ENCODE measurements at regions not wholly inside any gene's neighbourhood (a gene's known extent, or its start where the extent isn't known, plus 50 kb on each side); places are given as distances from the start of the nearest gene placed in this dataset.

DNA sequence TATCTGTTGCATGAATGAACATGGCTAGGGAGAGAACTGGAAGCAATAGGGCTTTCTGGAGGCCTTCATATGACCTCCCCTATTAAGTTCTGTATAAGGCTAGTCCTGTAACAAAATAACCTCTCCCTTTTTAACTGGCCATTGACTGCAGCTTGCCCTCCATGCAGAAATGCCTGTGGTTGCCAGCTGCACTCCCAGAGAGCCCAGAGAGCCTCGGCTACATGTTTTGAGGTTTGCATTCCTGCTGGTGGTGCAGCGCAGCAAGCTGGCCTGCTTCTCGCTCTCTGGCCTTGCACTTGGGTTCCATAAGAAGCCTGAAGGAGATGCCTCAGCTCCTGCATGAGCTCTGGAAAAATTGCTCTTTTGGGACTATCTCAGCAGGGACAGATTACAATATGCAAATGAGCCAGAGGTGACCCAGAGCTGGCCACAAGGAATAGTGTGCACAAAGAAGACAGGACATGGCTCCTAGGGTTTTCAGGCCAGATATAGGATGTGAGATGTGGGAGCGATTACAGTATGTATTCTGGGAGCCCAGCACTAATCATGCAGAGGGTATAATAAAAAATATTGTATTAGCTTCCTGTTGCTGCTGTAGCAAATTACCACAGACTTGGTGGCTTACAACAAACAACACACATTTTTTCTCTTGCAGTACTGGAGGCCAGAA is 186.7 kb downstream of the INSIG2 start:
- Histone ChIP-seq H3K4me3 (ENCODE audit: low read depth in 1 of 3, low read length in 3 of 3) (no peak overlapping the region), H3K27ac (ENCODE audit: low read depth in 1 of 2, low read length in 2 of 2) (no peak overlapping the region), H3K9ac (ENCODE audit: low read depth in 1 of 2, low read length in 2 of 2) (no peak overlapping the region), H3K27me3 (ENCODE audit: control insufficient read depth in 4 of 4, insufficient read depth in 4 of 4, low read length in 3 of 4) (no peaks in the 10 kb centered on the region), H3K36me3 (ENCODE audit: control insufficient read depth in 4 of 4, insufficient read depth in 3 of 4, low read depth in 1 of 4, low read length in 3 of 4) (no peaks in the 10 kb centered on the region), H3K9me3 (ENCODE audit: control insufficient read depth in 4 of 4, low read length in 3 of 4) (no peaks in the 10 kb centered on the region), H3K4me1 (ENCODE audit: control insufficient read depth in 4 of 4, insufficient read depth in 4 of 4, low read length in 3 of 4) (no peaks in the 10 kb centered on the region)
- no peak for DNase-seq (ENCODE audit: low spot score)
- 89% methylated on average over 4 of the region's 4 CpGs for WGBS
- TF ChIP-seq TAF1 (conservative IDR thresholded peaks at IDR 0.05) (no peak), GABPA (IDR thresholded peaks at IDR 0.05 in 1 of 2, conservative IDR thresholded peaks at IDR 0.05 in 1 of 2) (no peak), NR2F2 (IDR thresholded peaks at IDR 0.05) (no peak), RAD21 (IDR thresholded peaks at IDR 0.05) (no peak), SP1 (IDR thresholded peaks at IDR 0.05) (no peak), HNF4A (conservative IDR thresholded peaks at IDR 0.05) (no peak), FOXA2 (IDR thresholded peaks at IDR 0.05) (no peak), RXRA (IDR thresholded peaks at IDR 0.05) (no peak), JUND (IDR thresholded peaks at IDR 0.05) (no peak), FOXA1 (IDR thresholded peaks at IDR 0.05) (no peak), EGR1 (IDR thresholded peaks at IDR 0.05; ENCODE audit: low read depth in 2 of 2) (no peak), YY1 (IDR thresholded peaks at IDR 0.05) (no peak), HNF4G (IDR thresholded peaks at IDR 0.05) (no peak)
- TF ChIP-seq, protein P1, sequence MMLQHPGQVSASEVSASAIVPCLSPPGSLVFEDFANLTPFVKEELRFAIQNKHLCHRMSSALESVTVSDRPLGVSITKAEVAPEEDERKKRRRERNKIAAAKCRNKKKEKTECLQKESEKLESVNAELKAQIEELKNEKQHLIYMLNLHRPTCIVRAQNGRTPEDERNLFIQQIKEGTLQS (IDR thresholded peaks at IDR 0.05): no peak
- TF ChIP-seq, protein P2, sequence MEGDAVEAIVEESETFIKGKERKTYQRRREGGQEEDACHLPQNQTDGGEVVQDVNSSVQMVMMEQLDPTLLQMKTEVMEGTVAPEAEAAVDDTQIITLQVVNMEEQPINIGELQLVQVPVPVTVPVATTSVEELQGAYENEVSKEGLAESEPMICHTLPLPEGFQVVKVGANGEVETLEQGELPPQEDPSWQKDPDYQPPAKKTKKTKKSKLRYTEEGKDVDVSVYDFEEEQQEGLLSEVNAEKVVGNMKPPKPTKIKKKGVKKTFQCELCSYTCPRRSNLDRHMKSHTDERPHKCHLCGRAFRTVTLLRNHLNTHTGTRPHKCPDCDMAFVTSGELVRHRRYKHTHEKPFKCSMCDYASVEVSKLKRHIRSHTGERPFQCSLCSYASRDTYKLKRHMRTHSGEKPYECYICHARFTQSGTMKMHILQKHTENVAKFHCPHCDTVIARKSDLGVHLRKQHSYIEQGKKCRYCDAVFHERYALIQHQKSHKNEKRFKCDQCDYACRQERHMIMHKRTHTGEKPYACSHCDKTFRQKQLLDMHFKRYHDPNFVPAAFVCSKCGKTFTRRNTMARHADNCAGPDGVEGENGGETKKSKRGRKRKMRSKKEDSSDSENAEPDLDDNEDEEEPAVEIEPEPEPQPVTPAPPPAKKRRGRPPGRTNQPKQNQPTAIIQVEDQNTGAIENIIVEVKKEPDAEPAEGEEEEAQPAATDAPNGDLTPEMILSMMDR (IDR thresholded peaks at IDR 0.05; ENCODE audit: low read depth, low read length, missing input control): no peak
- TF ChIP-seq, protein P3, sequence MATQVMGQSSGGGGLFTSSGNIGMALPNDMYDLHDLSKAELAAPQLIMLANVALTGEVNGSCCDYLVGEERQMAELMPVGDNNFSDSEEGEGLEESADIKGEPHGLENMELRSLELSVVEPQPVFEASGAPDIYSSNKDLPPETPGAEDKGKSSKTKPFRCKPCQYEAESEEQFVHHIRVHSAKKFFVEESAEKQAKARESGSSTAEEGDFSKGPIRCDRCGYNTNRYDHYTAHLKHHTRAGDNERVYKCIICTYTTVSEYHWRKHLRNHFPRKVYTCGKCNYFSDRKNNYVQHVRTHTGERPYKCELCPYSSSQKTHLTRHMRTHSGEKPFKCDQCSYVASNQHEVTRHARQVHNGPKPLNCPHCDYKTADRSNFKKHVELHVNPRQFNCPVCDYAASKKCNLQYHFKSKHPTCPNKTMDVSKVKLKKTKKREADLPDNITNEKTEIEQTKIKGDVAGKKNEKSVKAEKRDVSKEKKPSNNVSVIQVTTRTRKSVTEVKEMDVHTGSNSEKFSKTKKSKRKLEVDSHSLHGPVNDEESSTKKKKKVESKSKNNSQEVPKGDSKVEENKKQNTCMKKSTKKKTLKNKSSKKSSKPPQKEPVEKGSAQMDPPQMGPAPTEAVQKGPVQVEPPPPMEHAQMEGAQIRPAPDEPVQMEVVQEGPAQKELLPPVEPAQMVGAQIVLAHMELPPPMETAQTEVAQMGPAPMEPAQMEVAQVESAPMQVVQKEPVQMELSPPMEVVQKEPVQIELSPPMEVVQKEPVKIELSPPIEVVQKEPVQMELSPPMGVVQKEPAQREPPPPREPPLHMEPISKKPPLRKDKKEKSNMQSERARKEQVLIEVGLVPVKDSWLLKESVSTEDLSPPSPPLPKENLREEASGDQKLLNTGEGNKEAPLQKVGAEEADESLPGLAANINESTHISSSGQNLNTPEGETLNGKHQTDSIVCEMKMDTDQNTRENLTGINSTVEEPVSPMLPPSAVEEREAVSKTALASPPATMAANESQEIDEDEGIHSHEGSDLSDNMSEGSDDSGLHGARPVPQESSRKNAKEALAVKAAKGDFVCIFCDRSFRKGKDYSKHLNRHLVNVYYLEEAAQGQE (IDR thresholded peaks at IDR 0.05): no peak
- TF ChIP-seq, protein P4, sequence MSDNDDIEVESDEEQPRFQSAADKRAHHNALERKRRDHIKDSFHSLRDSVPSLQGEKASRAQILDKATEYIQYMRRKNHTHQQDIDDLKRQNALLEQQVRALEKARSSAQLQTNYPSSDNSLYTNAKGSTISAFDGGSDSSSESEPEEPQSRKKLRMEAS (IDR thresholded peaks at IDR 0.05): no peak
- TF ChIP-seq, protein P5, sequence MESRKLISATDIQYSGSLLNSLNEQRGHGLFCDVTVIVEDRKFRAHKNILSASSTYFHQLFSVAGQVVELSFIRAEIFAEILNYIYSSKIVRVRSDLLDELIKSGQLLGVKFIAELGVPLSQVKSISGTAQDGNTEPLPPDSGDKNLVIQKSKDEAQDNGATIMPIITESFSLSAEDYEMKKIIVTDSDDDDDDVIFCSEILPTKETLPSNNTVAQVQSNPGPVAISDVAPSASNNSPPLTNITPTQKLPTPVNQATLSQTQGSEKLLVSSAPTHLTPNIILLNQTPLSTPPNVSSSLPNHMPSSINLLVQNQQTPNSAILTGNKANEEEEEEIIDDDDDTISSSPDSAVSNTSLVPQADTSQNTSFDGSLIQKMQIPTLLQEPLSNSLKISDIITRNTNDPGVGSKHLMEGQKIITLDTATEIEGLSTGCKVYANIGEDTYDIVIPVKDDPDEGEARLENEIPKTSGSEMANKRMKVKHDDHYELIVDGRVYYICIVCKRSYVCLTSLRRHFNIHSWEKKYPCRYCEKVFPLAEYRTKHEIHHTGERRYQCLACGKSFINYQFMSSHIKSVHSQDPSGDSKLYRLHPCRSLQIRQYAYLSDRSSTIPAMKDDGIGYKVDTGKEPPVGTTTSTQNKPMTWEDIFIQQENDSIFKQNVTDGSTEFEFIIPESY (IDR thresholded peaks at IDR 0.05): no peak

Data from liver (tissue), 8 donors.